ENCODE measurements at regions not wholly inside any gene's neighbourhood (a gene's known extent, or its start where the extent isn't known, plus 50 kb on each side); places are given as distances from the start of the nearest gene placed in this dataset.

- Histone ChIP-seq H3K9me3 (ENCODE audit: low read length) (no peaks in the 10 kb centered on the region), H4K20me1 (ENCODE audit: insufficient read depth) (no peaks in the 10 kb centered on the region), H3K79me2 (replicated peaks; ENCODE audit: insufficient read depth, low read length) (no peaks in the 10 kb centered on the region), H3K9ac (ENCODE audit: low read length) (no peak overlapping the region), H3K9me2 (ENCODE audit: insufficient read depth, low read length) (no peaks in the 10 kb centered on the region), H3K4me2 (ENCODE audit: low read length) (no peak overlapping the region), H3K4me3 (ENCODE audit: low read length) (no peak overlapping the region), H3K27me3 (ENCODE audit: insufficient read depth, low read depth, low read length) (no peaks in the 10 kb centered on the region), H3K36me3 (ENCODE audit: insufficient read depth, low read length) (no peaks in the 10 kb centered on the region), H3K27ac (ENCODE audit: low read length) (no peak overlapping the region), H2AFZ (ENCODE audit: low read depth, low read length) (no peak overlapping the region), H3F3A (ENCODE audit: insufficient read depth, low read length, poor library complexity, severe bottlenecking) (no peaks in the 10 kb centered on the region)
- no peak for TF ChIP-seq CTCF (IDR thresholded peaks at IDR 0.05; ENCODE audit: poor library complexity, severe bottlenecking)
- no peak for TF ChIP-seq TAF1 (IDR thresholded peaks at IDR 0.05; ENCODE audit: low read depth)
- no peak for TF ChIP-seq EZH2 (IDR thresholded peaks at IDR 0.05; ENCODE audit: borderline replicate concordance, insufficient read depth, low read length, poor library complexity, severe bottlenecking)
- TF ChIP-seq POLR2AphosphoS5 (IDR thresholded peaks at IDR 0.05) = no peak
- TF ChIP-seq SMC3 (conservative IDR thresholded peaks at IDR 0.05; ENCODE audit: poor library complexity) = no peak
Observed at GRCh38 chrX:80354966-80355465, 65.2 kb upstream of the TENT5D start.
